ENCODE measurements at regions not wholly inside any gene's neighbourhood (a gene's known extent, or its start where the extent isn't known, plus 50 kb on each side); places are given as distances from the start of the nearest gene placed in this dataset.
"Not testable (repeated sequence)": the region's sequence is repeated elsewhere in the genome, so short reads cannot be mapped to it uniquely, and the experiment has no call there.

- Histone ChIP-seq H3K36me3 (ENCODE audit: control insufficient read depth, insufficient read depth, low read length) (no peaks in the 10 kb centered on the region), H3K27me3 (replicated peaks; ENCODE audit: control insufficient read depth, insufficient read depth, low read length) (no peaks in the 10 kb centered on the region), H3K9me3 (no peaks in the 10 kb centered on the region), H3K4me3 (ENCODE audit: low read depth, low read length) (no peak overlapping the region), H3K4me1 (peaks cover 6% of the 10 kb centered on the region; the same call in 1 of the 2 replicates)
- BruUV-seq (replicated peaks) = no TSS peak
- peaks cover 8% of the 10 kb centered on the region for H3K4me1 Mint-ChIP-seq (ENCODE audit: low read depth, unreplicated experiment)
- POLR2A ChIA-PET = no interaction called here
- H3K36me3 Mint-ChIP-seq (ENCODE audit: insufficient read depth, unreplicated experiment) = no peaks in the 10 kb centered on the region
- no peaks in the 10 kb centered on the region for H3K27me3 Mint-ChIP-seq (ENCODE audit: insufficient read depth, unreplicated experiment)
- H3K4me3 Mint-ChIP-seq (ENCODE audit: unreplicated experiment) = no peak overlapping the region
- intact Hi-C loops (cut with micrococcal nuclease; ENCODE audit: unreplicated experiment) = no loop called here
- no peak overlapping the region for H3K27ac Mint-ChIP-seq (ENCODE audit: unreplicated experiment)
- TF ChIP-seq, protein P1, sequence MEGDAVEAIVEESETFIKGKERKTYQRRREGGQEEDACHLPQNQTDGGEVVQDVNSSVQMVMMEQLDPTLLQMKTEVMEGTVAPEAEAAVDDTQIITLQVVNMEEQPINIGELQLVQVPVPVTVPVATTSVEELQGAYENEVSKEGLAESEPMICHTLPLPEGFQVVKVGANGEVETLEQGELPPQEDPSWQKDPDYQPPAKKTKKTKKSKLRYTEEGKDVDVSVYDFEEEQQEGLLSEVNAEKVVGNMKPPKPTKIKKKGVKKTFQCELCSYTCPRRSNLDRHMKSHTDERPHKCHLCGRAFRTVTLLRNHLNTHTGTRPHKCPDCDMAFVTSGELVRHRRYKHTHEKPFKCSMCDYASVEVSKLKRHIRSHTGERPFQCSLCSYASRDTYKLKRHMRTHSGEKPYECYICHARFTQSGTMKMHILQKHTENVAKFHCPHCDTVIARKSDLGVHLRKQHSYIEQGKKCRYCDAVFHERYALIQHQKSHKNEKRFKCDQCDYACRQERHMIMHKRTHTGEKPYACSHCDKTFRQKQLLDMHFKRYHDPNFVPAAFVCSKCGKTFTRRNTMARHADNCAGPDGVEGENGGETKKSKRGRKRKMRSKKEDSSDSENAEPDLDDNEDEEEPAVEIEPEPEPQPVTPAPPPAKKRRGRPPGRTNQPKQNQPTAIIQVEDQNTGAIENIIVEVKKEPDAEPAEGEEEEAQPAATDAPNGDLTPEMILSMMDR (IDR thresholded peaks at IDR 0.05; ENCODE audit: insufficient read depth in 1 of 2, low read depth in 1 of 2, low read length in 1 of 2, severe bottlenecking in 1 of 2, unreplicated experiment in 1 of 2) = no peak
- no peaks in the 10 kb centered on the region for H3K9me3 Mint-ChIP-seq (ENCODE audit: unreplicated experiment)
- no peak for DNase-seq
- CTCF ChIA-PET = no interaction called here
Measured at GRCh38 chr12:29026419-29026818, 122.7 kb upstream of the FAR2 start.

- BruUV-seq (replicated peaks); POLR2A ChIA-PET; intact Hi-C loops (cut with micrococcal nuclease; ENCODE audit: unreplicated experiment): not testable (repeated sequence)
Measured at GRCh38 chr12:29029484-29029883, 119.6 kb upstream of the FAR2 start.

GRCh38 chr12:29030006-29030405 is 119.1 kb upstream of the FAR2 start:
- no peaks in the 10 kb centered on the region for H3K9me3 Mint-ChIP-seq (ENCODE audit: unreplicated experiment)
- BruUV-seq (replicated peaks) = no TSS peak
- TF ChIP-seq, protein P1 (IDR thresholded peaks at IDR 0.05; ENCODE audit: insufficient read depth in 1 of 2, low read depth in 1 of 2, low read length in 1 of 2, severe bottlenecking in 1 of 2, unreplicated experiment in 1 of 2) = no peak
- no peak for DNase-seq
- H3K27me3 Mint-ChIP-seq (ENCODE audit: insufficient read depth, unreplicated experiment) = peaks cover 5% of the 10 kb centered on the region
- H3K27me3 ChIP-seq (replicated peaks; ENCODE audit: control insufficient read depth, insufficient read depth, low read length) = no peaks in the 10 kb centered on the region
- H3K4me1 Mint-ChIP-seq (ENCODE audit: low read depth, unreplicated experiment) = no peaks in the 10 kb centered on the region
- intact Hi-C loops (cut with micrococcal nuclease; ENCODE audit: unreplicated experiment) = no loop called here
- H3K9me3 ChIP-seq = no peaks in the 10 kb centered on the region
- no peak overlapping the region for H3K4me3 Mint-ChIP-seq (ENCODE audit: unreplicated experiment)
- H3K4me1 ChIP-seq = no peaks in the 10 kb centered on the region
- POLR2A ChIA-PET = no interaction called here
- no peaks in the 10 kb centered on the region for H3K36me3 Mint-ChIP-seq (ENCODE audit: insufficient read depth, unreplicated experiment)
- no peak overlapping the region for H3K4me3 ChIP-seq (ENCODE audit: low read depth, low read length)
- CTCF ChIA-PET = no interaction called here
- no peaks in the 10 kb centered on the region for H3K36me3 ChIP-seq (ENCODE audit: control insufficient read depth, insufficient read depth, low read length)
- H3K27ac Mint-ChIP-seq (ENCODE audit: unreplicated experiment) = no peak overlapping the region

More at GRCh38 chr12:29029484-29029883, 119.6 kb upstream of the FAR2 start:
- CTCF ChIA-PET; H3K27me3 ChIP-seq (replicated peaks; ENCODE audit: control insufficient read depth, insufficient read depth, low read length); H3K9me3 ChIP-seq; H3K4me3 ChIP-seq (ENCODE audit: low read depth, low read length); H3K36me3 ChIP-seq (ENCODE audit: control insufficient read depth, insufficient read depth, low read length); H3K9me3 Mint-ChIP-seq (ENCODE audit: unreplicated experiment); H3K27me3 Mint-ChIP-seq (ENCODE audit: insufficient read depth, unreplicated experiment); H3K4me1 ChIP-seq; DNase-seq; H3K4me3 Mint-ChIP-seq (ENCODE audit: unreplicated experiment); H3K27ac Mint-ChIP-seq (ENCODE audit: unreplicated experiment); H3K4me1 Mint-ChIP-seq (ENCODE audit: low read depth, unreplicated experiment); H3K36me3 Mint-ChIP-seq (ENCODE audit: insufficient read depth, unreplicated experiment): not testable (repeated sequence)

GRCh38 chr12:29032446-29032845 is 116.6 kb upstream of the FAR2 start:
- H3K4me1 ChIP-seq = no peaks in the 10 kb centered on the region
- no peaks in the 10 kb centered on the region for H3K9me3 ChIP-seq
- DNase-seq = no peak
- no peak overlapping the region for H3K4me3 ChIP-seq (ENCODE audit: low read depth, low read length)
- intact Hi-C loops (cut with micrococcal nuclease; ENCODE audit: unreplicated experiment) = no loop called here
- Mint-ChIP-seq H3K36me3 (ENCODE audit: insufficient read depth, unreplicated experiment) (no peaks in the 10 kb centered on the region), H3K27ac (ENCODE audit: unreplicated experiment) (no peak overlapping the region), H3K9me3 (ENCODE audit: unreplicated experiment) (peaks cover 16% of the 10 kb centered on the region), H3K4me1 (ENCODE audit: low read depth, unreplicated experiment) (peaks cover 10% of the 10 kb centered on the region), H3K4me3 (ENCODE audit: unreplicated experiment) (no peak overlapping the region), H3K27me3 (ENCODE audit: insufficient read depth, unreplicated experiment) (peaks cover 5% of the 10 kb centered on the region)
- TF ChIP-seq, protein P1 (IDR thresholded peaks at IDR 0.05; ENCODE audit: insufficient read depth in 1 of 2, low read depth in 1 of 2, low read length in 1 of 2, severe bottlenecking in 1 of 2, unreplicated experiment in 1 of 2) = no peak
- no peaks in the 10 kb centered on the region for H3K36me3 ChIP-seq (ENCODE audit: control insufficient read depth, insufficient read depth, low read length)
- no peaks in the 10 kb centered on the region for H3K27me3 ChIP-seq (replicated peaks; ENCODE audit: control insufficient read depth, insufficient read depth, low read length)
- no TSS peak for BruUV-seq (replicated peaks)
- ChIA-PET POLR2A (no interaction called here), CTCF (no interaction called here)
